Fibroblast of mammary gland (primary cell): ENCODE measurements at regions not wholly inside any gene's neighbourhood (a gene's known extent, or its start where the extent isn't known, plus 50 kb on each side); places are given as distances from the start of the nearest gene placed in this dataset.
A peak's percentile ranks its signal among the peaks of the same experiment; 100 is the strongest.
"Not testable (repeated sequence)": the region's sequence is repeated elsewhere in the genome, so short reads cannot be mapped to it uniquely, and the experiment has no call there.

Experiments used
- DNase-seq: peaks from one replicate; pipeline ENCODE4 v3.0.0-alpha.2; 2010; ENCODE audit warnings: low read depth
- H3K4me3 ChIP-seq: 2 replicates; pipeline ENCODE4 v1.5.1; 2011; ENCODE audit warnings: low read depth, mild to moderate bottlenecking, low read length, moderate library complexity; ENCODE audit not compliant: control insufficient read depth
- TF ChIP-seq, protein P1 (sequence below): conservative IDR thresholded peaks from 2 replicates; pipeline ENCODE4 v1.5.1; 2011; ENCODE audit warnings: low read depth, low read length, inconsistent platforms; ENCODE audit not compliant: control insufficient read depth, insufficient read depth

DNA sequence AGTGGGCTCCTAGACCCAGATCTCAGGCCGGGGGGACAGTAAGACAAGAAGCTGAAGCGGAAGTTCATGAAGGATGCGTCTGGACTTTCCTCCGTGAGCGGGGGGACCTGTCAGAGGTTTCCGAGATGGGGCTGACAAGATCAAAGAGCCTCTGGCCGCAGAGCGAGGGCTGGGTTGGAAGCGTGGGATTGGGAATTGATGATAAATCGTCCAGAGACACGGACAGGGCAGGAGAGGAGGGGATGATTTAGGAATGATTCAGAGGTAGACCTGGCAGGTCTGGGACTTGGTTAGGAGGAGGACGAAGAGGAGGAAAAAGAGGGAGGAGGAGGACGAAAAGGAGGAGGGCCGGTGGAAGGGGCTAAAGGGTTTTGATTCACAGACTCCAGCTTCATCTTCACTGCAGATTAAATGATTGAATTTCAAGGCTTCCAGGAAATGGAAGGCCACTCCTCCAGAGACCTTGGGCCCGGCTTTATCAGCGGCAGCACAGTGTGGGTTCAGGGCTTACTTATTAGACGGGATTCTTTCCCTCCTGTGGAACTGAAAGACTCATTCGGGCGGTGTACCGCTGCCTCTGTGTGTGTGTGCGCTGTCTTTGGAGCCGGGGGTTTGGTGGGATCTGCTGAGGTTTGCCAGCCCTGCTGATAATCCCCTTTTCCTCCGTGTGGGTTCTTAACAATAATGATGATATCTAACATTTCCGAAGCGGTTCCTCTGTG, 85.7 kb upstream of the SLC45A1 start:
- no peak overlapping the region for H3K4me3 ChIP-seq
- TF ChIP-seq, protein P1, sequence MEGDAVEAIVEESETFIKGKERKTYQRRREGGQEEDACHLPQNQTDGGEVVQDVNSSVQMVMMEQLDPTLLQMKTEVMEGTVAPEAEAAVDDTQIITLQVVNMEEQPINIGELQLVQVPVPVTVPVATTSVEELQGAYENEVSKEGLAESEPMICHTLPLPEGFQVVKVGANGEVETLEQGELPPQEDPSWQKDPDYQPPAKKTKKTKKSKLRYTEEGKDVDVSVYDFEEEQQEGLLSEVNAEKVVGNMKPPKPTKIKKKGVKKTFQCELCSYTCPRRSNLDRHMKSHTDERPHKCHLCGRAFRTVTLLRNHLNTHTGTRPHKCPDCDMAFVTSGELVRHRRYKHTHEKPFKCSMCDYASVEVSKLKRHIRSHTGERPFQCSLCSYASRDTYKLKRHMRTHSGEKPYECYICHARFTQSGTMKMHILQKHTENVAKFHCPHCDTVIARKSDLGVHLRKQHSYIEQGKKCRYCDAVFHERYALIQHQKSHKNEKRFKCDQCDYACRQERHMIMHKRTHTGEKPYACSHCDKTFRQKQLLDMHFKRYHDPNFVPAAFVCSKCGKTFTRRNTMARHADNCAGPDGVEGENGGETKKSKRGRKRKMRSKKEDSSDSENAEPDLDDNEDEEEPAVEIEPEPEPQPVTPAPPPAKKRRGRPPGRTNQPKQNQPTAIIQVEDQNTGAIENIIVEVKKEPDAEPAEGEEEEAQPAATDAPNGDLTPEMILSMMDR = no peak
- DNase-seq = peak; percentile 41

DNA sequence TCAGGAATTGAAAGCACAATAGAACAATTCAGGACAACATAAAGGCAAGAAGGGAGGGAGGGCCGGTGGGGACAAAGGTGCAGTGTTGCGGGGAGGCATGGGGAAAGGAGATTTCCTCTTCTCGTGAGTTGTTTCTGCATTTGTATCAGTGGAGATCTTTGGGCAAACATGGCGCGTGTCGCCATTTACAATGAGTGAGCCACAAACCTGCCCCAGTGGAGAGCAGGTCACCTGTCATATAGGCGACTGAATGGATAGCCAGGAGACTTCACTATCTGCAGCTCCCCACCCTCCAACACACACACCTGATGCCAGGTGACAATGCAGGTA, 87.7 kb upstream of the SLC45A1 start:
- TF ChIP-seq, protein P1 = no peak
- no peak for DNase-seq
- H3K4me3 ChIP-seq = no peak overlapping the region

DNA sequence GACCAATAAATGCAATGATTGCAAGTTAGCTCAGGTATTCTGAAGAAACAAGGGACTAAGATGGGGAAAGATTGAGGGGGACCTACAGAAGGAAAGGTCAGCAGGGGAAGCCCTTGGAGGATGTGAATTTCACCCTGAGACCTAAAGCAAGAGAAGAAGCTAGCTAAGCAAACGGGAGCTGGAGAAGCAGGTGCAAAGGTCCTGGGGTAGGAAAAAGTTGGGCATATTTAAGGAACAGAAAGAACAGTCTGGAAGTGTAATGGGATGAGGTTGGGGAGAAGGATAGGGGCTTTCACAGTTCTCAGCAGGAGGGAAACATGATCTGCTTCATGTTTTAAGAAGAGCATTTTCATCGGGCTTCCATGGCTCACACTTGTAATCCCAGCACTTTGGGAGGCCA, 89.7 kb upstream of the SLC45A1 start:
- TF ChIP-seq, protein P1 = no peak
- DNase-seq = no peak
- H3K4me3 ChIP-seq = no peak overlapping the region

DNA sequence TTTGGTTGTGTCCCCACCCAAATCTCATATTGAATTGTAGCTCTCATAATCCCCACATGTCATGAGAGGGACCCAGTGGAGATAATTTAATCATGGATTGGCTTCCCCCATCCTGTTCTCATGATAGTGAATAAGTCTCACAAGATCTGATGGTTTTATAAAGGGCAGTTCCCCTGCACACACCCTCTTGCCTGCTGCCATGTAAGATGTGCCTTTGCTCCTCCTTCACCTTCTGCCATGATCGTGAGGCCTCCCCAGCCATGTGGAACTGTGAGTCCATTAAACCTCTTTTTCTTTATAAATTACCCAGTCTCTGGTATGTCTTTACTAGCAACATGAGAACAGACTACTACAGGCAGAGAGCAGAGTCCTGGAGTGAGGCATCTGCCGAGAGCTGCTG, 90.2 kb upstream of the SLC45A1 start:
- not testable (repeated sequence) for DNase-seq, H3K4me3 ChIP-seq

DNA sequence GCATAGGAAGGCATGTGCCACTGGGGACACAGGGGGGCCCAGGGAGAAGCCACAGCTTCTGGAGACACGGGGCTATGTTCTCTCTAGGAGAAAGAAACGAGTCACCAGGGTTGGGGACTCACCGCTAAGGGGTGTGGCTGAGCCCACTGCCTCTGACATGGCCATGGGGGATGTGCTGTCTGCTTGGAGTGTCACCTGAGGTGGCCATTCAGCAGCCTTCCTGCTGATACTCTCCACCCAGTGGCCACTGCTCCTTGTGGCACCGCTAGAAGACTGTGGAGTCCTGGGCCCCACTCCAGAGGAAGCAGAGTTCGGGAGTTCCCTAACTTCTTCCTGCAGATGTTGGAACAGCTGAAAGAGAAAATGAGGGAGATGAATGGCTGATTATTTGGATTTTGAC, 91.2 kb upstream of the SLC45A1 start:
- TF ChIP-seq, protein P1 = no peak
- no peak for DNase-seq

DNA sequence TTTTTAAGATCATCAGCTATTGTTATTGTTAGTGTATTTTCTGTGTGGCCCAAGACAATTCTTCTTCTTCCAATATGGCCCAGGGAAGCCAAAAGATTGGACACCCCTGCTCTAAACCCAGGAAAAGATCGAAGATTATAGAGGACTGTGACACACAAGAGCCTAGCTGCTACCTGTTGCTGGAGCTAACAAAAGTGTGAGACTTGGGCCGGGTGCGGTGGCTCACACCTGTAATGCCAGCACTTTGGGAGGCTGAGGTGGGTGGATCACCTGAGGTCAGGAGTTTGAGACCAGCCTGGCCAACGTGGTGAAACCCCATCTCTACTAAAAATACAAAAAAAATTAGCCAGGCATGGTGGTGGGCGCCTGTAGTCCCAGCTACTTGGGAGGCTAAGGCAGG, 91.9 kb upstream of the SLC45A1 start:
- not testable (repeated sequence) for H3K4me3 ChIP-seq, DNase-seq

More for the DNA sequence above, 91.2 kb upstream of the SLC45A1 start:
- H3K4me3 ChIP-seq = no peak overlapping the region

DNA sequence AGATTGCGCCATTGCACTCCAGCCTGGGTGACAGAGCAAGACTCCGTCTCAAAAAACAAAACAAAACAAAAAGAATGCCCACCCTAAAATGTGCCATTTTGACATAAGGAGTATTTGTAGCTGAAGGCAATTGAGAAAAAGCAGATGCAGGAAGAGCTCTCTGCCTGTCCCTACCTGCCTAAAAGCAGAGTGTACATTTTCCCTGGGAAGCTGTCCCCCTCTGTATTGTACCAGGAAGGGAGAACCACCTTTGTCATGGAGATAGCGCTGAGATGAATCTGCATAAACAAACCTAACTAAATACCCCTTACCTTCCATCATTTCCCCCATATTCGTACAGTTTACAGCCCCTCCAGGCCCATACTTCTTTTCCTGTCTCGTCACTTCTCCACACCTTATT, 94.4 kb upstream of the SLC45A1 start:
- no peak overlapping the region for H3K4me3 ChIP-seq
- TF ChIP-seq, protein P1 = no peak
- DNase-seq = no peak

DNA sequence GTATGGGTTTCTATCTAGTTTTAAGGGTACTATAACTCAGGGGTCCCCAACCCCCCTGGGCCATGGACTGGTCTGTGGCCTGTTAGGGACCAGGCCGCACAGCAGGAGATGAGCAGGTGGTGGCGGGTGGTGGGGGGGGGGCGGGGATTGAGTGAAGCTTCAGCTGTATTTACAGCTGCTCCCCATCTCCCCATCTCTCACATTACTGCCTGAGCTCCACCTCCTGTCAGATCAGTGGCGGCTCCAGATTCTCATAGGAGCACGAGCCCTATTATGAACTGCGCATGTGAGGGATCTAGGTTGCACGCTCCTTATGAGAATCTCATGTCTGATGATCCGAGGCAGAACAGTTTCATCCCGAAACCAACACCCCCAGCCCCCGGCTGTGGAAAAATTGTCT, 95.1 kb upstream of the SLC45A1 start:
- TF ChIP-seq, protein P1 = no peak
- DNase-seq = no peak
- no peak overlapping the region for H3K4me3 ChIP-seq
